IMR-90 (cell line): ENCODE measurements at regions not wholly inside any gene's neighbourhood (a gene's known extent, or its start where the extent isn't known, plus 50 kb on each side); places are given as distances from the start of the nearest gene placed in this dataset.
"Not testable (repeated sequence)": the region's sequence is repeated elsewhere in the genome, so short reads cannot be mapped to it uniquely, and the experiment has no call there.

ENCODE experiments used
- FOS ChIP-seq: fragments of 150-350 bp; IDR thresholded peaks from 2 replicates; pipeline ENCODE4 v1.6.1; 2016; ENCODE audit warnings: low read depth, low read length
- MAFK ChIP-seq: IDR thresholded peaks from 2 replicates; pipeline ENCODE4 v1.6.1; 2012; ENCODE audit warnings: low read depth, low read length, improper control_type of control experiment
- RAD21 ChIP-seq: IDR thresholded peaks from 2 replicates; pipeline ENCODE4 v1.6.1; 2012; ENCODE audit warnings: low read length, improper control_type of control experiment
- TF ChIP-seq, protein P1 (sequence below): conservative IDR thresholded peaks from 2 replicates; pipeline ENCODE4 v1.5.1; 2012; ENCODE audit warnings: mild to moderate bottlenecking, low read depth, low read length, improper control_type of control experiment

GRCh38 chr17:13415200-13415599 is 186.5 kb downstream of the HS3ST3A1 start:
- TF ChIP-seq, protein P1, sequence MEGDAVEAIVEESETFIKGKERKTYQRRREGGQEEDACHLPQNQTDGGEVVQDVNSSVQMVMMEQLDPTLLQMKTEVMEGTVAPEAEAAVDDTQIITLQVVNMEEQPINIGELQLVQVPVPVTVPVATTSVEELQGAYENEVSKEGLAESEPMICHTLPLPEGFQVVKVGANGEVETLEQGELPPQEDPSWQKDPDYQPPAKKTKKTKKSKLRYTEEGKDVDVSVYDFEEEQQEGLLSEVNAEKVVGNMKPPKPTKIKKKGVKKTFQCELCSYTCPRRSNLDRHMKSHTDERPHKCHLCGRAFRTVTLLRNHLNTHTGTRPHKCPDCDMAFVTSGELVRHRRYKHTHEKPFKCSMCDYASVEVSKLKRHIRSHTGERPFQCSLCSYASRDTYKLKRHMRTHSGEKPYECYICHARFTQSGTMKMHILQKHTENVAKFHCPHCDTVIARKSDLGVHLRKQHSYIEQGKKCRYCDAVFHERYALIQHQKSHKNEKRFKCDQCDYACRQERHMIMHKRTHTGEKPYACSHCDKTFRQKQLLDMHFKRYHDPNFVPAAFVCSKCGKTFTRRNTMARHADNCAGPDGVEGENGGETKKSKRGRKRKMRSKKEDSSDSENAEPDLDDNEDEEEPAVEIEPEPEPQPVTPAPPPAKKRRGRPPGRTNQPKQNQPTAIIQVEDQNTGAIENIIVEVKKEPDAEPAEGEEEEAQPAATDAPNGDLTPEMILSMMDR: not testable (repeated sequence)
- not testable (repeated sequence) for TF ChIP-seq FOS, RAD21, MAFK
